HG03469 (cell line): ENCODE measurements at regions not wholly inside any gene's neighbourhood (a gene's known extent, or its start where the extent isn't known, plus 50 kb on each side); places are given as distances from the start of the nearest gene placed in this dataset.

Experiments used
- ATAC-seq: cut with Tn5 transposase; IDR thresholded peaks from one replicate; pipeline ENCODE4 v1.9.1; 2021; ENCODE audit warnings: mild to moderate bottlenecking, moderate library complexity, moderate number of reproducible peaks; ENCODE audit not compliant: unreplicated experiment

GRCh38 chr4:124262211-124263179 lies 450.0 kb downstream of the ANKRD50 start:
- peak; percentile 89 for ATAC-seq

GRCh38 chr4:124265701-124266100 lies 446.8 kb downstream of the ANKRD50 start:
- ATAC-seq = no peak

- no peak for ATAC-seq
Observed at GRCh38 chr4:124266721-124267120, 445.8 kb downstream of the ANKRD50 start.

- ATAC-seq = no peak
Observed at GRCh38 chr4:124276461-124276860, 436.1 kb downstream of the ANKRD50 start.

GRCh38 chr4:124277691-124278090 lies 434.8 kb downstream of the ANKRD50 start:
- no peak for ATAC-seq

- no peak for ATAC-seq
Observed at GRCh38 chr4:124278477-124278876, 434.1 kb downstream of the ANKRD50 start.

- no peak for ATAC-seq
Observed at GRCh38 chr4:124279741-124280140, 432.8 kb downstream of the ANKRD50 start.

GRCh38 chr4:124282301-124282898 lies 430.1 kb downstream of the ANKRD50 start:
- ATAC-seq = no peak

GRCh38 chr4:124288706-124289486 lies 423.6 kb downstream of the ANKRD50 start:
- ATAC-seq = no peak

GRCh38 chr4:124290678-124291077 lies 421.9 kb downstream of the ANKRD50 start:
- no peak for ATAC-seq

GRCh38 chr4:124295413-124295812 lies 417.1 kb downstream of the ANKRD50 start:
- no peak for ATAC-seq

GRCh38 chr4:124304941-124305340 lies 407.6 kb downstream of the ANKRD50 start:
- no peak for ATAC-seq

- no peak for ATAC-seq
Observed at GRCh38 chr4:124306352-124306751, 406.2 kb downstream of the ANKRD50 start.

- no peak for ATAC-seq
Observed at GRCh38 chr4:124307143-124307542, 405.4 kb downstream of the ANKRD50 start.

GRCh38 chr4:124318292-124318691 lies 394.2 kb downstream of the ANKRD50 start:
- no peak for ATAC-seq

- ATAC-seq = no peak
Observed at GRCh38 chr4:124321364-124321763, 391.2 kb downstream of the ANKRD50 start.

- peak; percentile 57 for ATAC-seq
Observed at GRCh38 chr4:124322234-124323065, 390.1 kb downstream of the ANKRD50 start.

GRCh38 chr4:124325690-124326089 lies 386.8 kb downstream of the ANKRD50 start:
- ATAC-seq = no peak

GRCh38 chr4:124329134-124329533 lies 383.4 kb downstream of the ANKRD50 start:
- ATAC-seq = no peak

- no peak for ATAC-seq
Observed at GRCh38 chr4:124330045-124330444, 382.5 kb downstream of the ANKRD50 start.
